ENCODE measurements at regions not wholly inside any gene's neighbourhood (a gene's known extent, or its start where the extent isn't known, plus 50 kb on each side); places are given as distances from the start of the nearest gene placed in this dataset.

GRCh38 chr22:47465809-47466208, 703.4 kb downstream of the TBC1D22A start:
- no peak for TF ChIP-seq POLR2A (IDR thresholded peaks at IDR 0.05)
- TF ChIP-seq, protein P1, sequence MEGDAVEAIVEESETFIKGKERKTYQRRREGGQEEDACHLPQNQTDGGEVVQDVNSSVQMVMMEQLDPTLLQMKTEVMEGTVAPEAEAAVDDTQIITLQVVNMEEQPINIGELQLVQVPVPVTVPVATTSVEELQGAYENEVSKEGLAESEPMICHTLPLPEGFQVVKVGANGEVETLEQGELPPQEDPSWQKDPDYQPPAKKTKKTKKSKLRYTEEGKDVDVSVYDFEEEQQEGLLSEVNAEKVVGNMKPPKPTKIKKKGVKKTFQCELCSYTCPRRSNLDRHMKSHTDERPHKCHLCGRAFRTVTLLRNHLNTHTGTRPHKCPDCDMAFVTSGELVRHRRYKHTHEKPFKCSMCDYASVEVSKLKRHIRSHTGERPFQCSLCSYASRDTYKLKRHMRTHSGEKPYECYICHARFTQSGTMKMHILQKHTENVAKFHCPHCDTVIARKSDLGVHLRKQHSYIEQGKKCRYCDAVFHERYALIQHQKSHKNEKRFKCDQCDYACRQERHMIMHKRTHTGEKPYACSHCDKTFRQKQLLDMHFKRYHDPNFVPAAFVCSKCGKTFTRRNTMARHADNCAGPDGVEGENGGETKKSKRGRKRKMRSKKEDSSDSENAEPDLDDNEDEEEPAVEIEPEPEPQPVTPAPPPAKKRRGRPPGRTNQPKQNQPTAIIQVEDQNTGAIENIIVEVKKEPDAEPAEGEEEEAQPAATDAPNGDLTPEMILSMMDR (IDR thresholded peaks at IDR 0.05), result no peak
